HEK293 (cell line): ENCODE measurements at regions not wholly inside any gene's neighbourhood (a gene's known extent, or its start where the extent isn't known, plus 50 kb on each side); places are given as distances from the start of the nearest gene placed in this dataset.
A peak's percentile ranks its signal among the peaks of the same experiment; 100 is the strongest.

Experiments
- BCL11B ChIP-seq: fragments of 450-650 bp; formaldehyde crosslinking; IDR thresholded peaks from 2 replicates; pipeline ENCODE4 v1.5.1; 2016; ENCODE audit warnings: low read depth, missing biosample characterization, missing genetic modification characterization
- BCL6B ChIP-seq: fragments of 450-650 bp; formaldehyde crosslinking; IDR thresholded peaks from 2 replicates; pipeline ENCODE4 v1.5.1; 2017; ENCODE audit warnings: missing biosample characterization, missing genetic modification characterization
- ELK4 ChIP-seq: IDR thresholded peaks from 2 replicates; pipeline ENCODE4 v1.6.1; 2011; ENCODE audit warnings: mild to moderate bottlenecking, low read depth, low read length, borderline replicate concordance
- HIC1 ChIP-seq: fragments of 450-650 bp; formaldehyde crosslinking; IDR thresholded peaks from 2 replicates; pipeline ENCODE4 v1.5.1; 2016; ENCODE audit warnings: missing biosample characterization, missing genetic modification characterization
- KLF10 ChIP-seq: fragments of 450-650 bp; IDR thresholded peaks from 2 replicates; pipeline ENCODE4 v1.5.1; 2018; ENCODE audit warnings: missing biosample characterization, mild to moderate bottlenecking, missing genetic modification characterization
- KLF8 ChIP-seq: fragments of 450-650 bp; formaldehyde crosslinking; IDR thresholded peaks from 2 replicates; pipeline ENCODE4 v1.5.1; 2016; ENCODE audit warnings: missing biosample characterization, missing genetic modification characterization
- TRIM28 ChIP-seq: IDR thresholded peaks from 2 replicates; pipeline ENCODE4 v1.6.1; 2011; ENCODE audit warnings: low read length, control low read depth, borderline replicate concordance
- ZBTB6 ChIP-seq: fragments of 450-650 bp; formaldehyde crosslinking; IDR thresholded peaks from 2 replicates; pipeline ENCODE4 v1.5.1; 2017; ENCODE audit warnings: missing biosample characterization, missing genetic modification characterization
- ZFP41 ChIP-seq: fragments of 450-650 bp; formaldehyde crosslinking; IDR thresholded peaks from 2 replicates; pipeline ENCODE4 v1.5.1; 2016; ENCODE audit warnings: missing biosample characterization, missing genetic modification characterization, borderline replicate concordance
- ZNF155 ChIP-seq: fragments of 450-650 bp; formaldehyde crosslinking; IDR thresholded peaks from 2 replicates; pipeline ENCODE4 v1.5.1; 2016; ENCODE audit warnings: missing biosample characterization, missing genetic modification characterization
- ZNF391 ChIP-seq: fragments of 450-650 bp; formaldehyde crosslinking; IDR thresholded peaks from 2 replicates; pipeline ENCODE4 v1.5.1; 2016; ENCODE audit warnings: low read depth, missing biosample characterization, missing genetic modification characterization, borderline replicate concordance
- ZNF560 ChIP-seq: fragments of 450-650 bp; formaldehyde crosslinking; IDR thresholded peaks from 2 replicates; pipeline ENCODE4 v1.5.1; 2017; ENCODE audit warnings: missing biosample characterization, missing genetic modification characterization, borderline replicate concordance
- ZNF610 ChIP-seq: fragments of 450-650 bp; formaldehyde crosslinking; IDR thresholded peaks from 2 replicates; pipeline ENCODE4 v1.5.1; 2016; ENCODE audit warnings: missing biosample characterization, missing genetic modification characterization, borderline replicate concordance
- ZNF623 ChIP-seq: fragments of 450-650 bp; formaldehyde crosslinking; IDR thresholded peaks from 2 replicates; pipeline ENCODE4 v1.5.1; 2016; ENCODE audit warnings: missing biosample characterization, missing genetic modification characterization
- ZNF629 ChIP-seq: fragments of 450-650 bp; formaldehyde crosslinking; IDR thresholded peaks from 2 replicates; pipeline ENCODE4 v1.5.1; 2017; ENCODE audit warnings: missing biosample characterization, missing genetic modification characterization
- ZNF701 ChIP-seq: fragments of 450-650 bp; formaldehyde crosslinking; IDR thresholded peaks from 2 replicates; pipeline ENCODE4 v1.5.1; 2016; ENCODE audit warnings: missing biosample characterization, missing genetic modification characterization
- ZNF830 ChIP-seq: fragments of 450-650 bp; IDR thresholded peaks from 2 replicates; pipeline ENCODE4 v1.5.0; 2018; ENCODE audit warnings: missing biosample characterization, missing genetic modification characterization, low read depth, mild to moderate bottlenecking, moderate library complexity
- TF ChIP-seq, protein P1 (sequence below): fragments of 450-650 bp; formaldehyde crosslinking; IDR thresholded peaks from 2 replicates; pipeline ENCODE4 v1.5.1; 2016; ENCODE audit warnings: missing biosample characterization, missing genetic modification characterization
- TF ChIP-seq, protein P2 (sequence below): fragments of 450-650 bp; formaldehyde crosslinking; IDR thresholded peaks from 2 replicates; pipeline ENCODE4 v1.5.1; 2016; ENCODE audit warnings: missing biosample characterization, missing genetic modification characterization
- TF ChIP-seq, protein P3 (sequence below): fragments of 450-650 bp; formaldehyde crosslinking; IDR thresholded peaks from 2 replicates; pipeline ENCODE4 v1.5.1; 2016; ENCODE audit warnings: missing biosample characterization, missing genetic modification characterization
- TF ChIP-seq, protein P4 (sequence below): fragments of 450-650 bp; IDR thresholded peaks from 2 replicates; pipeline ENCODE4 v1.5.1; 2018; ENCODE audit warnings: missing biosample characterization, missing genetic modification characterization
- TF ChIP-seq, protein P5 (sequence below): fragments of 450-650 bp; formaldehyde crosslinking; IDR thresholded peaks from 2 replicates; pipeline ENCODE4 v1.5.1; 2016; ENCODE audit warnings: missing biosample characterization, missing genetic modification characterization

- TF ChIP-seq ZNF629 (tag by site-specific recombination), result peak; percentile 85
- TF ChIP-seq TRIM28, result peak; percentile 85
- TF ChIP-seq, protein P1, sequence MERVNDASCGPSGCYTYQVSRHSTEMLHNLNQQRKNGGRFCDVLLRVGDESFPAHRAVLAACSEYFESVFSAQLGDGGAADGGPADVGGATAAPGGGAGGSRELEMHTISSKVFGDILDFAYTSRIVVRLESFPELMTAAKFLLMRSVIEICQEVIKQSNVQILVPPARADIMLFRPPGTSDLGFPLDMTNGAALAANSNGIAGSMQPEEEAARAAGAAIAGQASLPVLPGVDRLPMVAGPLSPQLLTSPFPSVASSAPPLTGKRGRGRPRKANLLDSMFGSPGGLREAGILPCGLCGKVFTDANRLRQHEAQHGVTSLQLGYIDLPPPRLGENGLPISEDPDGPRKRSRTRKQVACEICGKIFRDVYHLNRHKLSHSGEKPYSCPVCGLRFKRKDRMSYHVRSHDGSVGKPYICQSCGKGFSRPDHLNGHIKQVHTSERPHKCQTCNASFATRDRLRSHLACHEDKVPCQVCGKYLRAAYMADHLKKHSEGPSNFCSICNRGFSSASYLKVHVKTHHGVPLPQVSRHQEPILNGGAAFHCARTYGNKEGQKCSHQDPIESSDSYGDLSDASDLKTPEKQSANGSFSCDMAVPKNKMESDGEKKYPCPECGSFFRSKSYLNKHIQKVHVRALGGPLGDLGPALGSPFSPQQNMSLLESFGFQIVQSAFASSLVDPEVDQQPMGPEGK (tag by site-specific recombination), result peak; percentile 53
- no peak for TF ChIP-seq ZNF610 (tag by site-specific recombination)
- TF ChIP-seq ZNF701 (tag by site-specific recombination), result no peak
- TF ChIP-seq ELK4, result no peak
- TF ChIP-seq, protein P2, sequence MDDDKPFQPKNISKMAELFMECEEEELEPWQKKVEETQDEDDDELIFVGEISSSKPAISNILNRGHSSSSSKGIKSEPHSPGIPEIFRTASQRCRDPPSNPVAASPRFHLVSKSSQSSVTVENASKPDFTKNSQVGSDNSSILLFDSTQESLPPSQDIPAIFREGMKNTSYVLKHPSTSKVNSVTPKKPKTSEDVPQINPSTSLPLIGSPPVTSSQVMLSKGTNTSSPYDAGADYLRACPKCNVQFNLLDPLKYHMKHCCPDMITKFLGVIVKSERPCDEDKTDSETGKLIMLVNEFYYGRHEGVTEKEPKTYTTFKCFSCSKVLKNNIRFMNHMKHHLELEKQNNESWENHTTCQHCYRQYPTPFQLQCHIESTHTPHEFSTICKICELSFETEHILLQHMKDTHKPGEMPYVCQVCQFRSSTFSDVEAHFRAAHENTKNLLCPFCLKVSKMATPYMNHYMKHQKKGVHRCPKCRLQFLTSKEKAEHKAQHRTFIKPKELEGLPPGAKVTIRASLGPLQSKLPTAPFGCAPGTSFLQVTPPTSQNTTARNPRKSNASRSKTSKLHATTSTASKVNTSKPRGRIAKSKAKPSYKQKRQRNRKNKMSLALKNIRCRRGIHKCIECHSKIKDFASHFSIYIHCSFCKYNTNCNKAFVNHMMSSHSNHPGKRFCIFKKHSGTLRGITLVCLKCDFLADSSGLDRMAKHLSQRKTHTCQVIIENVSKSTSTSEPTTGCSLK (tag by site-specific recombination), result no peak
- TF ChIP-seq, protein P3, sequence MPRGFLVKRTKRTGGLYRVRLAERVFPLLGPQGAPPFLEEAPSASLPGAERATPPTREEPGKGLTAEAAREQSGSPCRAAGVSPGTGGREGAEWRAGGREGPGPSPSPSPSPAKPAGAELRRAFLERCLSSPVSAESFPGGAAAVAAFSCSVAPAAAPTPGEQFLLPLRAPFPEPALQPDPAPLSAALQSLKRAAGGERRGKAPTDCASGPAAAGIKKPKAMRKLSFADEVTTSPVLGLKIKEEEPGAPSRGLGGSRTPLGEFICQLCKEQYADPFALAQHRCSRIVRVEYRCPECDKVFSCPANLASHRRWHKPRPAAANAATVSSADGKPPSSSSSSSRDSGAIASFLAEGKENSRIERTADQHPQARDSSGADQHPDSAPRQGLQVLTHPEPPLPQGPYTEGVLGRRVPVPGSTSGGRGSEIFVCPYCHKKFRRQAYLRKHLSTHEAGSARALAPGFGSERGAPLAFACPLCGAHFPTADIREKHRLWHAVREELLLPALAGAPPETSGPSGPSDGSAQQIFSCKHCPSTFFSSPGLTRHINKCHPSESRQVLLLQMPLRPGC (tag by site-specific recombination), result peak; percentile 90
- no peak for TF ChIP-seq ZNF560 (tag by site-specific recombination)
- TF ChIP-seq ZNF391 (tag by site-specific recombination), result no peak; the same call in 1 of the 2 replicates
- no peak; the same call in 1 of the 2 replicates for TF ChIP-seq KLF10
- 0 out of 2 replicates have a peak, but pooled peaks have one; percentile 12 for TF ChIP-seq BCL6B (tag by site-specific recombination)
- TF ChIP-seq ZNF155, result no peak
- TF ChIP-seq ZBTB6 (tag by site-specific recombination), result peak; percentile 47; the same call in 1 of the 2 replicates
- TF ChIP-seq ZFP41 (tag by site-specific recombination), result no peak
- peak; percentile 95 for TF ChIP-seq HIC1 (tag by site-specific recombination)
- TF ChIP-seq, protein P4, sequence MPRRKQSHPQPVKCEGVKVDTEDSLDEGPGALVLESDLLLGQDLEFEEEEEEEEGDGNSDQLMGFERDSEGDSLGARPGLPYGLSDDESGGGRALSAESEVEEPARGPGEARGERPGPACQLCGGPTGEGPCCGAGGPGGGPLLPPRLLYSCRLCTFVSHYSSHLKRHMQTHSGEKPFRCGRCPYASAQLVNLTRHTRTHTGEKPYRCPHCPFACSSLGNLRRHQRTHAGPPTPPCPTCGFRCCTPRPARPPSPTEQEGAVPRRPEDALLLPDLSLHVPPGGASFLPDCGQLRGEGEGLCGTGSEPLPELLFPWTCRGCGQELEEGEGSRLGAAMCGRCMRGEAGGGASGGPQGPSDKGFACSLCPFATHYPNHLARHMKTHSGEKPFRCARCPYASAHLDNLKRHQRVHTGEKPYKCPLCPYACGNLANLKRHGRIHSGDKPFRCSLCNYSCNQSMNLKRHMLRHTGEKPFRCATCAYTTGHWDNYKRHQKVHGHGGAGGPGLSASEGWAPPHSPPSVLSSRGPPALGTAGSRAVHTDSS (tag by site-specific recombination), result peak; percentile 72
- TF ChIP-seq, protein P5, sequence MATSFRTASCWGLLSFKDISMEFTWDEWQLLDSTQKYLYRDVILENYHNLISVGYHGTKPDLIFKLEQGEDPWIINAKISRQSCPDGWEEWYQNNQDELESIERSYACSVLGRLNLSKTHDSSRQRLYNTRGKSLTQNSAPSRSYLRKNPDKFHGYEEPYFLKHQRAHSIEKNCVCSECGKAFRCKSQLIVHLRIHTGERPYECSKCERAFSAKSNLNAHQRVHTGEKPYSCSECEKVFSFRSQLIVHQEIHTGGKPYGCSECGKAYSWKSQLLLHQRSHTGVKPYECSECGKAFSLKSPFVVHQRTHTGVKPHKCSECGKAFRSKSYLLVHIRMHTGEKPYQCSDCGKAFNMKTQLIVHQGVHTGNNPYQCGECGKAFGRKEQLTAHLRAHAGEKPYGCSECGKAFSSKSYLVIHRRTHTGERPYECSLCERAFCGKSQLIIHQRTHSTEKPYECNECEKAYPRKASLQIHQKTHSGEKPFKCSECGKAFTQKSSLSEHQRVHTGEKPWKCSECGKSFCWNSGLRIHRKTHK (tag by site-specific recombination), result no peak
- no peak for TF ChIP-seq ZNF623 (tag by site-specific recombination)
- TF ChIP-seq BCL11B, result peak; percentile 89
- TF ChIP-seq ZNF830 (tag by site-specific recombination), result no peak
- peak; percentile 64 for TF ChIP-seq KLF8 (tag by site-specific recombination)
These were observed 53.7 kb upstream of the ATP11B start (continued) for GRCh38 chr3:182739619-182740018.
